Muscle of back (tissue), 3 donors: ENCODE measurements at regions not wholly inside any gene's neighbourhood (a gene's known extent, or its start where the extent isn't known, plus 50 kb on each side); places are given as distances from the start of the nearest gene placed in this dataset.
"Not testable (repeated sequence)": the region's sequence is repeated elsewhere in the genome, so short reads cannot be mapped to it uniquely, and the experiment has no call there.

Source experiments
- DNase-seq, 3 donors: peaks; one replicate each; pipeline versions ENCODE4 v3.0.0 to v3.0.0-alpha.2; 2013

- no peak for DNase-seq
Observed at GRCh38 chr1:31510853-31511789, 65.2 kb upstream of the TINAGL1 start.

GRCh38 chr1:31511848-31512615 lies 64.3 kb upstream of the TINAGL1 start:
- DNase-seq = no peak

GRCh38 chr1:31514117-31514516 lies 62.2 kb upstream of the TINAGL1 start:
- DNase-seq = no peak

- DNase-seq = no peak
Observed at GRCh38 chr1:31515056-31515775, 61.1 kb upstream of the TINAGL1 start.

- no peak for DNase-seq
Observed at GRCh38 chr1:31515936-31516335, 60.4 kb upstream of the TINAGL1 start.

GRCh38 chr1:31517301-31517700 lies 59.0 kb upstream of the TINAGL1 start:
- no peak for DNase-seq

GRCh38 chr1:31517986-31518385 lies 58.3 kb upstream of the TINAGL1 start:
- not testable (repeated sequence) for DNase-seq

- DNase-seq = no peak
Observed at GRCh38 chr1:31521761-31522555, 54.4 kb upstream of the TINAGL1 start.

- no peak for DNase-seq
Observed at GRCh38 chr1:31522556-31522845, 53.8 kb upstream of the TINAGL1 start.

GRCh38 chr1:31523012-31523411 lies 53.3 kb upstream of the TINAGL1 start:
- no peak for DNase-seq

GRCh38 chr1:31523769-31524168 lies 52.5 kb upstream of the TINAGL1 start:
- no peak for DNase-seq

- DNase-seq = no peak
Observed at GRCh38 chr1:31524186-31524901, 52.0 kb upstream of the TINAGL1 start.
